HEK293T (cell line): ENCODE measurements at regions not wholly inside any gene's neighbourhood (a gene's known extent, or its start where the extent isn't known, plus 50 kb on each side); places are given as distances from the start of the nearest gene placed in this dataset.

ENCODE experiments used
- ARNT ChIP-seq: fragments of 450-650 bp; IDR thresholded peaks from 2 replicates; pipeline ENCODE4 v1.6.1; 2017; ENCODE audit warnings: mild to moderate bottlenecking
- ELF4 ChIP-seq: fragments of 450-650 bp; IDR thresholded peaks from 2 replicates; pipeline ENCODE4 v1.6.1; 2017; ENCODE audit warnings: antibody characterized with exemption
- FOXA1 ChIP-seq: fragments of 450-650 bp; IDR thresholded peaks from 2 replicates; pipeline ENCODE4 v1.6.1; 2016; ENCODE audit warnings: mild to moderate bottlenecking
- SP1 ChIP-seq: fragments of 450-650 bp; IDR thresholded peaks from 2 replicates; pipeline ENCODE4 v1.6.1; 2017
- SUZ12 ChIP-seq: fragments of 450-650 bp; IDR thresholded peaks from 2 replicates; pipeline ENCODE4 v1.6.1; 2016; ENCODE audit warnings: mild to moderate bottlenecking
- TARDBP ChIP-seq: fragments of 450-650 bp; IDR thresholded peaks from 2 replicates; pipeline ENCODE4 v1.6.1; 2016

- TF ChIP-seq TARDBP (no peak), SP1 (no peak), ARNT (no peak), FOXA1 (no peak), SUZ12 (no peak), ELF4 (no peak)
These were observed 566.6 kb upstream of the DSEL start for GRCh38 chr18:68083131-68083530.
